GM18502 (cell line): ENCODE measurements at regions not wholly inside any gene's neighbourhood (a gene's known extent, or its start where the extent isn't known, plus 50 kb on each side); places are given as distances from the start of the nearest gene placed in this dataset.

Experiments
- ATAC-seq: cut with Tn5 transposase; IDR thresholded peaks from one replicate; pipeline ENCODE4 v1.9.1; 2021; ENCODE audit warnings: mild to moderate bottlenecking; ENCODE audit not compliant: unreplicated experiment, poor library complexity

DNA sequence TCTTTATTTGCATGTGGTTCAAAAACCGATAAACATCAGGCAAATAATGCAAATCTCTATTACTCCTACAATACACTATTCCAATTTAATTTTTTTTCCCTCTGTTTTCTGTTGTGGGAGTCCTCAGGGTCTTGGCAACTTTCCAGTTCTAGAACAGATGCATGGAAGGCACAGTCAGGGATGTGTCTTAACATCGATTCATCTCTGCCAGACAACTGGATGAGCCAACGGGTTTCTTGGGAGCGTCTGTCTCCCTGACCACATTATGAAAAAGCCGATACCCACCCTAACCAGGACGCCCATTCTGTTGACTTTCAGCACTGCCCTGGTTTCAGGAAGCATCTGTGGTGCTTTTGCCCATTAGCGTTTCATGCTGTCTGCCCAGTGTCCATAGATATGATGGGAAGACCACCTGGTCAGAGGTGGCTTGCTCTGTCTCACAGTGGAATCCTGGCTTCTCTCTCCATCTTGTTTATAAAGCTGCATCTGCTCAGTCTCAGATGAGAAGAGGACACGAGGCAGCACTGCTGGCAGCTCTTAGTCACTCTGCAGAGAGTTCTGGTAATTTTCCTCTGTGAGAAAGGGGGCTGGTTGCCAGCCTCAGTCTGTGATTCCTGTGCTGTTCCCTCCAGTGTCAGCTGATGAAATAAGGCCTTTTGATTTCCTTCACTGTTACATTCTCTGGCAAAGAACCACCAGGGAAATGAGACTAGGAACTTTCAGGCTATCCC, 57.9 kb upstream of the KCNE4 start:
- ATAC-seq = no peak

DNA sequence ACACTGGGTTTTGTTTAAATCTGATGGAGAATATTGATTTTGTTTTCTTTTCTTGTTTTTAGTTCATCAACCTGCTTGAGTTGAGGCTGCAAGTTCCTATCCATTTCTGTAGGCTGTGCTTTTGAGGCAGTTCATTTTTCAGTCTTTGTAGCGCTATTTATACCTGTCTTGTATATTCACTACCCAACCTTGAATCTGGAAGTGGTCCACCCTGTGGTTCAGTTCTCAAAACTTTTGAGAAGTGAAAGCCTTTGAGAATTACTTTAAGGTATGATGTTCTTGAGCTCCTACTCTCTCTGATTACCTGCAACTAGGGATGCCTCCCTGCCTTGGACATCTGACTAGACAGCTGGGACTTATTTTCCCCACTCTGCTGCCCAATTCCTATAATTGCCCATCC, 53.5 kb upstream of the KCNE4 start:
- ATAC-seq = peak; percentile 90

DNA sequence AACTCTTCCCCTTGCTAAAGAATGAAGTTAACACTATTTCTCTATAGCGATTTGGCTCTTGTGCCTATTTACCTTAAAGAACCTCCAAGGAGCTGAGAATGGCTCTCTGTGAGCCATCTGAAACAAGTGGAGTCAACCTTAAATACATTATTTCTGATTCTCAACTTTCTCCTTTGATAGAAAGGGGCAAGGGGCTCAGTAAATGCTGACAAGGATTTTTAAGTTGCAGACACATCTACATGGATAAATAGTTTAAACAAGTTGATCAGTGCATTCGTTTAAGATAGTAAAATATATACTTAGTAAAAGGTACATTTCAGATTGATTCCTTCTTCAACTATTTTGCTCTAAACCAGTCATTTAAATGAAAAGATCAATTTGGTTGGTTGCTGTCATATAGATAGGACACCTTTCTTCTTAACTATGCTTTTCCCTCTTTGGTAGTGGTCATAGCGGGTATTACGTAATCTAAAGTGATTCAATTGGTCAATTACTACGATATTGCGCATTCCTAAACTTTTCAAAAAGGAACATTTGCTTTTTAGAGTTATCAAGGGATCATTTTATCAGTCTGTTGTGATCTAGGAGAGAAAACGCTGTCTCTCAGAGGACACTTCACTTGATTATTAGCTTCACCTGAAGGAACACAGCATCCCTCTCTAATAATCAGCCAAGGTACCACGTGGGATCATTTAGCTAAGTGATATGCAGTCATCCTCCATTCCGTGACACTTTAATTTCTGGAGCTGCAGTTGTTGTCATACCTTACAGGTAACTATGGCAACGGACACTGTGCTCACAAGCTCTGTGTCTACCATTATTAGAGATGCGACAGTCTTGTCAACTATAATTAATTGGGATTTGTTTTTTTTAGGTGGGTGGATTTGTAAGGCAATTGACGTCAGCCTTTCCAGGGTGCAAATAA, 50.9 kb upstream of the KCNE4 start:
- ATAC-seq = no peak

DNA sequence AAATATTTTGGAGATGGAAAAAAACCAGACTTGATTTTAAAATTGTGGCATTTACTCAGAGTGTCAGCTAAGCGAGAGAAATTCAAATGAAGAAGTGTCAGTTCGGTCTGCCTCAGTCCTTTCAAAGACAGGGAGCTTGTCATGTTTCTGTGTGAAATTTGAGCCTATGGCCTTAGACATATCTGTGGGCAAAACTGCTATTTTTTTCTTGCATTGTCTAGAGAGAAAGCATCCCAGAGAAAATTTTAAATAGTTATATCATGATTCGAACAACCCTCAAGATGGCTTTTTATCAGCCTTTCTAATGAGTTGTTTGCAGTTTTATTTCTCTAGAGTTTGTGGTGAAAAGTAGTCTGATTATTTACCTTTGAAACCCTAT, 50.2 kb upstream of the KCNE4 start:
- ATAC-seq = no peak
